HepG2 (cell line): ENCODE measurements at regions not wholly inside any gene's neighbourhood (a gene's known extent, or its start where the extent isn't known, plus 50 kb on each side); places are given as distances from the start of the nearest gene placed in this dataset.

ENCODE experiments used
- ATAC-seq: fragments of 200-7000 bp; cut with Tn5 transposase; 3 replicates; pipeline ENCODE4 v1.9.1; 2020; ENCODE audit warnings: mild to moderate bottlenecking, moderate library complexity
- BruUV-seq: library from RNA; stranded (reverse); fragments of 400-500 nt; replicated peaks from 2 replicates; lab custom pipeline; 2021; lab: Mats Ljungman, UMichigan
- CTCF ChIA-PET: fragments of 300-600 bp; formaldehyde crosslinking; extraction: SDS; loops from one replicate; lab custom pipeline; 2021; ENCODE audit warnings: low total read pairs, inconsistent platforms, low intra/inter-chr PET ratio; lab: Yijun Ruan, JAX
- POLR2A ChIA-PET: fragments of 350-600 bp; sonication (Branson Sonifier 250); formaldehyde crosslinking; loops from one replicate; lab custom pipeline; 2020; ENCODE audit warnings: antibody characterized with exemption, inconsistent platforms; lab: Yijun Ruan, JAX
- DNase-seq: peaks from one replicate; pipeline ENCODE4 v3.0.0-alpha.2; 2015; ENCODE audit warnings: low spot score
- FAIRE-seq: peaks from 3 replicates; lab custom pipeline; 2011; peaks lifted over from hg19 to GRCh38; lab: Jason Lieb, UNC
- H2AFZ ChIP-seq: one replicate; pipeline ENCODE4 v1.6.1; 2011; ENCODE audit warnings: low read length, inconsistent platforms
- H3K27ac ChIP-seq: fragments of 300-600 bp; 3 replicates; pipeline ENCODE4 v1.8.0; 2011; ENCODE audit warnings: mixed run types, mild to moderate bottlenecking, mixed read lengths, low read length, inconsistent platforms; ENCODE audit not compliant: insufficient read depth; ENCODE audit errors: extremely low read length
- H3K27me3 ChIP-seq, 2 experiments: fragments of 200-600 bp in 1 of 2; 2 replicates in 1 of 2; 3 replicates in 1 of 2; pipeline versions ENCODE4 v1.6.0 to v1.8.0; 2011; ENCODE audit warnings: low read length in 2 of 2, mild to moderate bottlenecking in 2 of 2, moderate library complexity in 2 of 2, inconsistent platforms in 1 of 2; ENCODE audit not compliant: insufficient read depth in 2 of 2, control insufficient read depth in 1 of 2
- H3K36me3 ChIP-seq, 2 experiments: fragments of 200-600 bp in 1 of 2; replicated peaks in 1 of 2; 2 replicates in 1 of 2; 3 replicates in 1 of 2; pipeline versions ENCODE4 v1.5.1 to v1.8.0; 2011; ENCODE audit warnings: low read length in 2 of 2, inconsistent platforms in 1 of 2; ENCODE audit not compliant: insufficient read depth in 2 of 2, control insufficient read depth in 1 of 2
- H3K4me1 ChIP-seq: 2 replicates; pipeline ENCODE4 v1.5.1; 2012; ENCODE audit warnings: low read length, inconsistent platforms; ENCODE audit not compliant: insufficient read depth
- H3K4me2 ChIP-seq: 2 replicates; pipeline ENCODE4 v1.6.0; 2011; ENCODE audit warnings: low read depth, low read length, inconsistent platforms
- H3K4me3 ChIP-seq, 3 experiments: fragments of 200-600 bp in 1 of 3; sonication (generic), shearing (Covaris generic) in 1 of 3; replicated peaks in 1 of 3; 2 replicates each; pipeline ENCODE4 v1.5.1; 2011 to 2016; ENCODE audit warnings: low read length in 3 of 3, inconsistent platforms in 2 of 3, low read depth in 2 of 3, mild to moderate bottlenecking in 2 of 3, control low read depth in 1 of 3, mixed read lengths in 1 of 3; ENCODE audit not compliant: insufficient read depth in 1 of 3
- H3K79me2 ChIP-seq: one replicate; pipeline ENCODE4 v1.6.1; 2011; ENCODE audit warnings: low read length, inconsistent platforms; ENCODE audit not compliant: insufficient read depth
- H3K9ac ChIP-seq: 2 replicates; pipeline ENCODE4 v1.6.0; 2011; ENCODE audit warnings: mild to moderate bottlenecking, low read depth, low read length, inconsistent platforms; ENCODE audit not compliant: insufficient read depth
- H3K9me3 ChIP-seq: 2 replicates; pipeline ENCODE4 v1.5.1; 2012; ENCODE audit warnings: mild to moderate bottlenecking, low read length
- H4K20me1 ChIP-seq: 2 replicates; pipeline ENCODE4 v1.6.0; 2011; ENCODE audit warnings: inconsistent platforms, mild to moderate bottlenecking, low read length, moderate library complexity; ENCODE audit not compliant: insufficient read depth
- AHR ChIP-seq: IDR thresholded peaks from 2 replicates; pipeline ENCODE4 v1.6.1; 2018; ENCODE audit warnings: missing genetic modification reagents, missing compliant biosample characterization
- MTF2 ChIP-seq: sonication (generic); formaldehyde crosslinking; IDR thresholded peaks from 2 replicates; pipeline ENCODE4 v1.5.0; 2020; ENCODE audit warnings: missing genetic modification reagents, borderline replicate concordance
- PLRG1 ChIP-seq: fragments of 450-650 bp; conservative IDR thresholded peaks from 2 replicates; pipeline ENCODE4 v1.6.1; 2016
- RFX3 ChIP-seq: IDR thresholded peaks from 2 replicates; pipeline ENCODE4 v1.6.1; 2016; ENCODE audit warnings: missing biosample characterization, missing genetic modification reagents
- SYNCRIP ChIP-seq: fragments of 200-400 bp; formaldehyde crosslinking; IDR thresholded peaks from 2 replicates; pipeline ENCODE4 v1.6.1; 2018; ENCODE audit warnings: mild to moderate bottlenecking, low read depth, low read length; ENCODE audit not compliant: insufficient read depth
- XBP1 ChIP-seq: sonication (generic); formaldehyde crosslinking; IDR thresholded peaks from 2 replicates; pipeline ENCODE4 v1.5.0; 2020; ENCODE audit warnings: missing genetic modification reagents
- ZNF484 ChIP-seq: sonication (generic); formaldehyde crosslinking; IDR thresholded peaks from 2 replicates; pipeline ENCODE4 v1.5.1; 2020; ENCODE audit warnings: mild to moderate bottlenecking, low read depth, missing genetic modification reagents, borderline replicate concordance
- ZNF605 ChIP-seq: sonication (generic); formaldehyde crosslinking; IDR thresholded peaks from 2 replicates; pipeline ENCODE4 v1.8.0; 2022; ENCODE audit warnings: mild to moderate bottlenecking, missing genetic modification reagents
- ZNF713 ChIP-seq: sonication (generic); formaldehyde crosslinking; IDR thresholded peaks from 2 replicates; pipeline ENCODE4 v1.4.0; 2020; ENCODE audit warnings: mild to moderate bottlenecking, missing genetic modification reagents
- WGBS: methylation state at CpG from one replicate; pipeline ENCODE4 v1.1.6; 2017; ENCODE audit warnings: low lambda C conversion rate; 5-methylcytosine and 5-hydroxymethylcytosine counted together
- in situ Hi-C: cut with HindIII; loops from 2 replicates; pipeline ENCODE4 v1.10.0; 2017; ENCODE audit warnings: low pct_unique_long_range_greater_than_20kb; ENCODE audit not compliant: extremely low pct_ligation_motif_present
- intact Hi-C: fragments of 100-400 bp; cut with micrococcal nuclease; formaldehyde crosslinking; loops from one replicate; pipeline ENCODE4 v1.10.0; 2022; ENCODE audit not compliant: unreplicated experiment
- TF ChIP-seq, protein P1 (sequence below): sonication (generic); formaldehyde crosslinking; IDR thresholded peaks from 2 replicates; pipeline ENCODE4; 2020; ENCODE audit warnings: missing genetic modification reagents, mild to moderate bottlenecking, borderline replicate concordance
- TF ChIP-seq, protein P2 (sequence below): sonication (generic); formaldehyde crosslinking; IDR thresholded peaks from 2 replicates; pipeline ENCODE4 v1.8.0; 2022; ENCODE audit warnings: mild to moderate bottlenecking, missing genetic modification reagents
- TF ChIP-seq, protein P3 (sequence below): sonication (generic); formaldehyde crosslinking; IDR thresholded peaks from 2 replicates; pipeline ENCODE4 v1.8.0; 2022; ENCODE audit warnings: mild to moderate bottlenecking, missing genetic modification reagents; ENCODE audit not compliant: insufficient replicate concordance
- TF ChIP-seq, protein P4 (sequence below): sonication (generic); formaldehyde crosslinking; IDR thresholded peaks from 2 replicates; pipeline ENCODE4 v1.8.1; 2022; ENCODE audit warnings: mild to moderate bottlenecking, missing genetic modification reagents
- TF ChIP-seq, protein P5 (sequence below): sonication (generic); formaldehyde crosslinking; IDR thresholded peaks from 2 replicates; pipeline ENCODE4 v1.8.1; 2023; ENCODE audit warnings: mild to moderate bottlenecking, missing genetic modification reagents, borderline replicate concordance

DNA sequence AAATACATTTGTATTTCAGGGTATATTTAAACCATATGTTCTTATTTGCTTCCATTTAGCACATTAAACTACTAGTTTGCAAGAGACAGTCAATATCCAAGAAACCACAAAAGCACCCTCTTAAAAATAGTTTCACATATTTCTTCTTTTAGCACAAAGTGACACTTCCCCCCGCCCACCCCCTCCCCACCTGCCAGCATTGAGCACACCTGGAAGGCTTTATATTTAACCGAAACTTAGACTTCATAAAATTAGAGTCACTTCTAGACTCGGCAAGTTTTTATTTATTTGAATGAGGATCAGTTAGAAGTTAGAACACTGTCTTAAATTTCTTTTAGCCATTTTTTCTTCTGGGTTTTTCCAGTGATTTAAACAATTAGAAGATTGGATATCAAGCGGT is 355.9 kb upstream of the FIGN start (continued):
- TF ChIP-seq, protein P1, sequence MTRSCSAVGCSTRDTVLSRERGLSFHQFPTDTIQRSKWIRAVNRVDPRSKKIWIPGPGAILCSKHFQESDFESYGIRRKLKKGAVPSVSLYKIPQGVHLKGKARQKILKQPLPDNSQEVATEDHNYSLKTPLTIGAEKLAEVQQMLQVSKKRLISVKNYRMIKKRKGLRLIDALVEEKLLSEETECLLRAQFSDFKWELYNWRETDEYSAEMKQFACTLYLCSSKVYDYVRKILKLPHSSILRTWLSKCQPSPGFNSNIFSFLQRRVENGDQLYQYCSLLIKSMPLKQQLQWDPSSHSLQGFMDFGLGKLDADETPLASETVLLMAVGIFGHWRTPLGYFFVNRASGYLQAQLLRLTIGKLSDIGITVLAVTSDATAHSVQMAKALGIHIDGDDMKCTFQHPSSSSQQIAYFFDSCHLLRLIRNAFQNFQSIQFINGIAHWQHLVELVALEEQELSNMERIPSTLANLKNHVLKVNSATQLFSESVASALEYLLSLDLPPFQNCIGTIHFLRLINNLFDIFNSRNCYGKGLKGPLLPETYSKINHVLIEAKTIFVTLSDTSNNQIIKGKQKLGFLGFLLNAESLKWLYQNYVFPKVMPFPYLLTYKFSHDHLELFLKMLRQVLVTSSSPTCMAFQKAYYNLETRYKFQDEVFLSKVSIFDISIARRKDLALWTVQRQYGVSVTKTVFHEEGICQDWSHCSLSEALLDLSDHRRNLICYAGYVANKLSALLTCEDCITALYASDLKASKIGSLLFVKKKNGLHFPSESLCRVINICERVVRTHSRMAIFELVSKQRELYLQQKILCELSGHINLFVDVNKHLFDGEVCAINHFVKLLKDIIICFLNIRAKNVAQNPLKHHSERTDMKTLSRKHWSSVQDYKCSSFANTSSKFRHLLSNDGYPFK (CRISPR knock-in tag): no peak
- TF ChIP-seq RFX3 (CRISPR knock-in tag) (no peak), ZNF605 (CRISPR knock-in tag) (no peak), PLRG1 (no peak)
- TF ChIP-seq, protein P2, sequence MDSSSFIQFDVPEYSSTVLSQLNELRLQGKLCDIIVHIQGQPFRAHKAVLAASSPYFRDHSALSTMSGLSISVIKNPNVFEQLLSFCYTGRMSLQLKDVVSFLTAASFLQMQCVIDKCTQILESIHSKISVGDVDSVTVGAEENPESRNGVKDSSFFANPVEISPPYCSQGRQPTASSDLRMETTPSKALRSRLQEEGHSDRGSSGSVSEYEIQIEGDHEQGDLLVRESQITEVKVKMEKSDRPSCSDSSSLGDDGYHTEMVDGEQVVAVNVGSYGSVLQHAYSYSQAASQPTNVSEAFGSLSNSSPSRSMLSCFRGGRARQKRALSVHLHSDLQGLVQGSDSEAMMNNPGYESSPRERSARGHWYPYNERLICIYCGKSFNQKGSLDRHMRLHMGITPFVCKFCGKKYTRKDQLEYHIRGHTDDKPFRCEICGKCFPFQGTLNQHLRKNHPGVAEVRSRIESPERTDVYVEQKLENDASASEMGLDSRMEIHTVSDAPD: no peak
- TF ChIP-seq, protein P3, sequence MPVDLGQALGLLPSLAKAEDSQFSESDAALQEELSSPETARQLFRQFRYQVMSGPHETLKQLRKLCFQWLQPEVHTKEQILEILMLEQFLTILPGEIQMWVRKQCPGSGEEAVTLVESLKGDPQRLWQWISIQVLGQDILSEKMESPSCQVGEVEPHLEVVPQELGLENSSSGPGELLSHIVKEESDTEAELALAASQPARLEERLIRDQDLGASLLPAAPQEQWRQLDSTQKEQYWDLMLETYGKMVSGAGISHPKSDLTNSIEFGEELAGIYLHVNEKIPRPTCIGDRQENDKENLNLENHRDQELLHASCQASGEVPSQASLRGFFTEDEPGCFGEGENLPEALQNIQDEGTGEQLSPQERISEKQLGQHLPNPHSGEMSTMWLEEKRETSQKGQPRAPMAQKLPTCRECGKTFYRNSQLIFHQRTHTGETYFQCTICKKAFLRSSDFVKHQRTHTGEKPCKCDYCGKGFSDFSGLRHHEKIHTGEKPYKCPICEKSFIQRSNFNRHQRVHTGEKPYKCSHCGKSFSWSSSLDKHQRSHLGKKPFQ (CRISPR knock-in tag): no peak

DNA sequence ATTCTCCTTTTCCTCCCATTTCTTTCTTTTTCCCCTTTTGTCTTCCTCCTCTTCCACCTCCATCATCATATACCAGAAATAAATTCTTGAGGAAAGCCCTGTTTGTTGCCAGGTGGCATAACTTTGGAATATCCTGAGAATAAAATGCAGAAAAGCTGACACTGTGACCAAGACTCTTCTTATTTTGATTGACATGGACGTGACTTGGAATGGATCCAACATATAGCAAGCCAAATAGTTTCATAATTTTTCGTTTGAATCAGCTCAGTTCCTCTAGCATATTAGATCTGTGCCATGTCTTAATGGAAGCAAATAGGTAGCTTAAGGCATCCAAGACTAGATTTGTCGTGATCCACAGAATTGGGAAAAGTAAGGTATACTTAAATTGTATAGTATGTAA is 354.7 kb upstream of the FIGN start:
- Histone ChIP-seq H2AFZ (no peak overlapping the region), H3K27ac (no peak overlapping the region), H3K36me3 (no peaks in the 10 kb centered on the region), H3K4me1 (no peaks in the 10 kb centered on the region), H3K9ac (no peak overlapping the region), H3K4me2 (no peak overlapping the region), H3K4me3 (no peak overlapping the region), H3K9me3 (no peaks in the 10 kb centered on the region), H4K20me1 (no peaks in the 10 kb centered on the region), H3K79me2 (no peaks in the 10 kb centered on the region), H3K27me3 (no peaks in the 10 kb centered on the region)
- intact Hi-C loops: no loop called here
- DNase-seq (no peak), FAIRE-seq (no peak), ATAC-seq (no peak)
- 2% methylated on average over 3 of the region's 3 CpGs for WGBS
- in situ Hi-C loops: no loop called here
- ChIA-PET CTCF (no interaction called here), POLR2A (no interaction called here)
- no TSS peak for BruUV-seq
- TF ChIP-seq, protein P4, sequence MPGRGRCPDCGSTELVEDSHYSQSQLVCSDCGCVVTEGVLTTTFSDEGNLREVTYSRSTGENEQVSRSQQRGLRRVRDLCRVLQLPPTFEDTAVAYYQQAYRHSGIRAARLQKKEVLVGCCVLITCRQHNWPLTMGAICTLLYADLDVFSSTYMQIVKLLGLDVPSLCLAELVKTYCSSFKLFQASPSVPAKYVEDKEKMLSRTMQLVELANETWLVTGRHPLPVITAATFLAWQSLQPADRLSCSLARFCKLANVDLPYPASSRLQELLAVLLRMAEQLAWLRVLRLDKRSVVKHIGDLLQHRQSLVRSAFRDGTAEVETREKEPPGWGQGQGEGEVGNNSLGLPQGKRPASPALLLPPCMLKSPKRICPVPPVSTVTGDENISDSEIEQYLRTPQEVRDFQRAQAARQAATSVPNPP: no peak
- TF ChIP-seq SYNCRIP: no peak
- no peak for TF ChIP-seq ZNF484 (CRISPR knock-in tag)
- no peak for TF ChIP-seq XBP1 (CRISPR knock-in tag)
- TF ChIP-seq ZNF713 (CRISPR knock-in tag): no peak
- TF ChIP-seq, protein P5, sequence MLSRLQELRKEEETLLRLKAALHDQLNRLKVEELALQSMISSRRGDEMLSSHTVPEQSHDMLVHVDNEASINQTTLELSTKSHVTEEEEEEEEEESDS (CRISPR knock-in tag): no peak
- no peak for TF ChIP-seq MTF2 (CRISPR knock-in tag)
- no peak for TF ChIP-seq AHR (CRISPR knock-in tag)
